Activated CD4-positive, alpha-beta T cell treated with anti-CD3 and anti-CD28 coated beads for 36 hours (primary cell): ENCODE measurements at regions not wholly inside any gene's neighbourhood (a gene's known extent, or its start where the extent isn't known, plus 50 kb on each side); places are given as distances from the start of the nearest gene placed in this dataset.
A peak's percentile ranks its signal among the peaks of the same experiment; 100 is the strongest.

Source experiments
- ATAC-seq: fragments of 200-7000 bp; cut with Tn5 transposase; one replicate; pipeline ENCODE4 v1.10.0; 2021; ENCODE audit warnings: mild to moderate bottlenecking, moderate library complexity
- CTCF ChIA-PET: fragments of 350-600 bp; sonication (Branson Sonifier 250); formaldehyde crosslinking; loops from one replicate; lab custom pipeline; 2021; ENCODE audit warnings: antibody characterized with exemption; lab: Charles Lee
- POLR2A ChIA-PET: fragments of 350-600 bp; sonication (Branson Sonifier 250); formaldehyde crosslinking; loops from one replicate; lab custom pipeline; 2021; ENCODE audit warnings: antibody characterized with exemption, inconsistent platforms; lab: Charles Lee
- DNase-seq: peaks from one replicate; pipeline ENCODE4 v3.0.0-alpha.2; 2020
- H3K27ac Mint-ChIP-seq: one replicate; pipeline ENCODE4 v1.8.0; 2021; ENCODE audit warnings: mixed read lengths
- H3K27me3 Mint-ChIP-seq: one replicate; pipeline ENCODE4 v1.8.0; 2021; ENCODE audit warnings: mixed read lengths
- H3K36me3 Mint-ChIP-seq: one replicate; pipeline ENCODE4 v1.8.0; 2021; ENCODE audit warnings: low read depth, mixed read lengths
- H3K4me1 Mint-ChIP-seq: one replicate; pipeline ENCODE4 v1.8.0; 2021; ENCODE audit warnings: mixed read lengths
- H3K4me3 Mint-ChIP-seq: one replicate; pipeline ENCODE4 v1.8.0; 2021; ENCODE audit warnings: mild to moderate bottlenecking, moderate library complexity, mixed read lengths
- H3K9me3 Mint-ChIP-seq: one replicate; pipeline ENCODE4 v1.8.0; 2021; ENCODE audit warnings: low read depth, mixed read lengths
- intact Hi-C, 2 experiments: fragments of 100-400 bp; cut with DNase I in 1 of 2; cut with micrococcal nuclease in 1 of 2; formaldehyde crosslinking; loops; one replicate each; pipeline versions ENCODE4 v1.14.2 to v1.15.1; 2022 to 2024; cut with DNase I, micrococcal nuclease

GRCh38 chr9:87824216-87824875 lies 58.3 kb upstream of the SPATA31E1 start:
- no peaks in the 10 kb centered on the region for H3K36me3 Mint-ChIP-seq
- intact Hi-C loops = no loop called here
- no peak for ATAC-seq

GRCh38 chr9:87824886-87825285 lies 57.8 kb upstream of the SPATA31E1 start:
- DNase-seq = no peak
- H3K9me3 Mint-ChIP-seq = no peaks in the 10 kb centered on the region
- intact Hi-C loops = no loop called here
- no peaks in the 10 kb centered on the region for H3K27me3 Mint-ChIP-seq
- ChIA-PET POLR2A (no interaction called here), CTCF (no interaction called here)
- no peak overlapping the region for H3K27ac Mint-ChIP-seq
- no peaks in the 10 kb centered on the region for H3K36me3 Mint-ChIP-seq
- peaks cover 12% of the 10 kb centered on the region for H3K4me1 Mint-ChIP-seq
- H3K4me3 Mint-ChIP-seq = no peak overlapping the region
- ATAC-seq = no peak

More at GRCh38 chr9:87824216-87824875, 58.3 kb upstream of the SPATA31E1 start:
- Mint-ChIP-seq H3K4me1 (peaks cover 8% of the 10 kb centered on the region), H3K27ac (no peak overlapping the region), H3K27me3 (no peaks in the 10 kb centered on the region), H3K9me3 (no peaks in the 10 kb centered on the region), H3K4me3 (no peak overlapping the region)
- ChIA-PET CTCF (interaction anchor here (0.5 kb wide), 1 partner anchor 95 kb away, joined by 4 read pairs; no protein-coding TSS in a partner anchor), POLR2A (no interaction called here)
- no peak for DNase-seq

- ATAC-seq (no peak), DNase-seq (no peak)
- intact Hi-C loops = no loop called here
- H3K9me3 Mint-ChIP-seq = no peaks in the 10 kb centered on the region
- no peaks in the 10 kb centered on the region for H3K36me3 Mint-ChIP-seq
- POLR2A ChIA-PET = no interaction called here
- CTCF ChIA-PET = interaction anchor here (0.8 kb wide), 1 partner anchor 142 kb away, joined by 3 read pairs; no protein-coding TSS in a partner anchor
- peaks cover 18% of the 10 kb centered on the region for H3K4me1 Mint-ChIP-seq
- no peak overlapping the region for H3K27ac Mint-ChIP-seq
- no peaks in the 10 kb centered on the region for H3K27me3 Mint-ChIP-seq
- no peak overlapping the region for H3K4me3 Mint-ChIP-seq
These were observed 56.3 kb upstream of the SPATA31E1 start for GRCh38 chr9:87826331-87826730.

DNA sequence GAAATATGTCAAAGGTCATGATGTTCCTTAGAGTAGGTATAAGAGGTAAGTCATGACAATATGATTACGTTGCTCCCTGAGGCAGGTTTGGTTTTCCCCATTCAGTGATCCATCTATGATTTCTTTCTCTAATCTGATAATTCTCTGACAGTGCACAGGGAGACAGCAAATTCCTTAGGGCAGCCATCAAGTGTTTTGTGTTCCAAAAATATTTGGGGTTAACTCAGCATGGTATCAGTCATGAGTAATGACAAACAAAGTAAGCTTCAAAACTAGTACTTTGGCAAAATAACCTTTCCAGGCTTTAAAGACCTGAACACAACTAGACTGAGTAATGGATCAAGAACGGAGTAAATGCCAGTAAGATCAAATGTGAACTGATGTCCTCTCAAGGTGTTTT lies 55.3 kb upstream of the SPATA31E1 start:
- DNase-seq (no peak), ATAC-seq (no peak)
- Mint-ChIP-seq H3K36me3 (no peaks in the 10 kb centered on the region), H3K9me3 (no peaks in the 10 kb centered on the region), H3K4me3 (no peak overlapping the region), H3K27me3 (no peaks in the 10 kb centered on the region), H3K4me1 (peaks cover 18% of the 10 kb centered on the region), H3K27ac (no peak overlapping the region)
- intact Hi-C loops = no loop called here
- POLR2A ChIA-PET = no interaction called here
- CTCF ChIA-PET = no interaction called here

DNA sequence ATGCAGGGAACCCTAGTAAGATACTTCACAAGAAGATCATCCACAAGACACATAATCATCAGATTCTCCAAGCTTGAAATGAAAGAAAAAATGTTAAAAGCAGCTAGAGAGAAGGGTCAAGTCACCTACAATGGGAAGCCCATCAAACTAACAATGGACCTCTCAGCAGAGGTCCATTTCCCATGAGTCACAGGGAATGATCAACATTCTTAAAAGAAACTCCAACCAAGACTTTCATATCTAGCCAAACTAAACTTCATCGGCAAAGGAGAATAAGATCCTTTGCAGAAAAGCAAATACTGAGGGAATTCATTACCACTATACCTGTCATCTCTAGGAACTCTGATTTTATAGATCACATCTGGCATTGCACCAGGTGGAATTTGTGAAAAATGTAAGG lies 52.9 kb upstream of the SPATA31E1 start:
- ATAC-seq (no peak), DNase-seq (no peak)
- H3K27me3 Mint-ChIP-seq = no peaks in the 10 kb centered on the region
- ChIA-PET CTCF (interaction anchor here (0.7 kb wide), 1 partner anchor 12 kb away, joined by 4 read pairs; no protein-coding TSS in a partner anchor), POLR2A (no interaction called here)
- H3K4me1 Mint-ChIP-seq = peaks cover 18% of the 10 kb centered on the region
- H3K36me3 Mint-ChIP-seq = no peaks in the 10 kb centered on the region
- H3K4me3 Mint-ChIP-seq = no peak overlapping the region
- no peak overlapping the region for H3K27ac Mint-ChIP-seq
- intact Hi-C loops = loop anchor here in 1 of 2 experiments (5.0 kb wide), 1 partner anchor 152 kb away; no protein-coding TSS in a partner anchor
- no peaks in the 10 kb centered on the region for H3K9me3 Mint-ChIP-seq

- peak; percentile 49 for ATAC-seq
- H3K4me3 Mint-ChIP-seq = no peak overlapping the region
- DNase-seq = peak; percentile 35
- H3K9me3 Mint-ChIP-seq = no peaks in the 10 kb centered on the region
- H3K4me1 Mint-ChIP-seq = peaks cover 18% of the 10 kb centered on the region
- H3K27me3 Mint-ChIP-seq = no peaks in the 10 kb centered on the region
- ChIA-PET CTCF (no interaction called here), POLR2A (no interaction called here)
- intact Hi-C loops = loop anchor here in 1 of 2 experiments (5.0 kb wide), 1 partner anchor 153 kb away; no protein-coding TSS in a partner anchor
- no peaks in the 10 kb centered on the region for H3K36me3 Mint-ChIP-seq
- no peak overlapping the region for H3K27ac Mint-ChIP-seq
These were observed 52.2 kb upstream of the SPATA31E1 start for GRCh38 chr9:87830446-87830845.

DNA sequence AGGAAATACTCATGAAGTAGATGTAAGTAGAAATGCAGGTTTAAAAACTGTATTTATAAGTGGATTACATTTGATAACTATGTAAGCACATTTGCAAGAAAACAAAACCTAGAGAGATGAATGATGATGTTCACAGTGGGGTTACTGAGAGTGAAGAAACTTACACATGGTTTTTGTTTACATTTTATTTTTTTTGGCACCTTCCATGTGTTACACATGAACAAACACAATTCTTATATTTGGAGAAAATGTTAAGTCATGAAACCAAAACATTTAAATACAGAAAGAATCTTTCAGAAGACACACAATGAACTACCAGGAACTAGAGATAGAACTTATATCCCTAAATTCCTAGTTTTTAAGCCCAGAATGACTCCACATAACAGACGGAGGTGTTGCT lies 51.5 kb upstream of the SPATA31E1 start:
- DNase-seq (no peak), ATAC-seq (no peak)
- intact Hi-C loops = loop anchor here in 1 of 2 experiments (5.0 kb wide), 1 partner anchor 154 kb away; no protein-coding TSS in a partner anchor
- Mint-ChIP-seq H3K36me3 (no peaks in the 10 kb centered on the region), H3K4me3 (no peak overlapping the region), H3K27me3 (no peaks in the 10 kb centered on the region), H3K27ac (no peak overlapping the region), H3K4me1 (peaks cover 18% of the 10 kb centered on the region), H3K9me3 (no peaks in the 10 kb centered on the region)
- POLR2A ChIA-PET = no interaction called here
- CTCF ChIA-PET = no interaction called here
